T-helper 2 cell (primary cell): ENCODE measurements at regions not wholly inside any gene's neighbourhood (a gene's known extent, or its start where the extent isn't known, plus 50 kb on each side); places are given as distances from the start of the nearest gene placed in this dataset.

Experiments used
- DNase-seq, 5 experiments: peaks; one replicate each; pipeline versions ENCODE4 v3.0.0 to v3.0.0-alpha.2; 2012 to 2022

GRCh38 chr5:171509467-171509866 lies 90.0 kb downstream of the FGF18 start:
- DNase-seq: no peak

GRCh38 chr5:171512397-171512796 lies 93.0 kb downstream of the FGF18 start:
- DNase-seq: no peak

- DNase-seq: no peak
Measured at GRCh38 chr5:171513591-171513990, 94.1 kb downstream of the FGF18 start.

GRCh38 chr5:171518916-171519315 lies 99.5 kb downstream of the FGF18 start:
- DNase-seq: no peak

- DNase-seq: no peak
Measured at GRCh38 chr5:171520300-171521174, 101.1 kb downstream of the FGF18 start.

- DNase-seq: no peak
Measured at GRCh38 chr5:171521219-171521633, 101.8 kb downstream of the FGF18 start.

GRCh38 chr5:171521679-171522078 lies 102.2 kb downstream of the FGF18 start:
- DNase-seq: no peak

- no peak for DNase-seq
Measured at GRCh38 chr5:171523781-171524180, 104.3 kb downstream of the FGF18 start.

GRCh38 chr5:171524466-171524865 lies 105.0 kb downstream of the FGF18 start:
- DNase-seq: no peak

GRCh38 chr5:171525085-171525484 lies 105.6 kb downstream of the FGF18 start:
- no peak for DNase-seq

- no peak for DNase-seq
Measured at GRCh38 chr5:171528036-171528435, 108.6 kb downstream of the FGF18 start.

GRCh38 chr5:171528865-171529614 lies 109.6 kb downstream of the FGF18 start:
- no peak for DNase-seq

- no peak for DNase-seq
Measured at GRCh38 chr5:171531638-171532037, 112.2 kb downstream of the FGF18 start.

GRCh38 chr5:171533153-171533552 lies 113.7 kb downstream of the FGF18 start:
- no peak for DNase-seq

- DNase-seq: no peak
Measured at GRCh38 chr5:171534043-171534895, 114.8 kb downstream of the FGF18 start.

GRCh38 chr5:171535162-171535561 lies 115.7 kb downstream of the FGF18 start:
- no peak for DNase-seq

- DNase-seq: no peak
Measured at GRCh38 chr5:171537070-171537849, 117.8 kb downstream of the FGF18 start.

- no peak for DNase-seq
Measured at GRCh38 chr5:171537923-171538537, 118.6 kb downstream of the FGF18 start.

- no peak for DNase-seq
Measured at GRCh38 chr5:171538681-171539080, 119.2 kb downstream of the FGF18 start.

GRCh38 chr5:171540865-171541264 lies 121.4 kb downstream of the FGF18 start:
- no peak for DNase-seq

- no peak for DNase-seq
Measured at GRCh38 chr5:171541341-171541776, 121.9 kb downstream of the FGF18 start.
